ENCODE measurements at regions not wholly inside any gene's neighbourhood (a gene's known extent, or its start where the extent isn't known, plus 50 kb on each side); places are given as distances from the start of the nearest gene placed in this dataset.

DNA sequence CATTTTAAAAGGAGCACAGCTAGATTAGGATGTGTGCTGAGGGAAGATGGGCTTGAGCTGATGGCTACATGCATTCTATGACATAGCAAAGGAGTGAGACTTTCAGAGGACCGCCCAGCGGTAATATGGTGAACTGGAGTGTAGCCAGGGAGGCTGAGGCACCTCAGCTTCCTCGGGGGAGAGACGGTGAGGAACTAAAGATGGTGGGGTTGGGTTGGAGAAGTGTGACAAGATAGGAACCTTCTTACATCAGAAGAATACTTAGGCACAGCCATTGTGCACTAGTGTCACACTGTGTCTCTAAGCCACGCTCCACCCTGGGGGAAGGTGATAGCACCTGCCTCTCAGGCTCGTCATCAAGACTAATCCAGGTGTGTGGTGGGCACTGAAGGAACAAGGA is 118.0 kb upstream of the IRX2 start:
- no peaks in the 10 kb centered on the region for H3K27me3 ChIP-seq (ENCODE audit: control insufficient read depth, insufficient read depth, low read length)
- no peaks in the 10 kb centered on the region for H3K36me3 ChIP-seq (ENCODE audit: control insufficient read depth in 2 of 3, insufficient read depth in 3 of 3, low read length in 3 of 3)
- FAIRE-seq (no peak), DNase-seq (no peak)
- intact Hi-C loops (cut with DNase I) = no loop called here
- no peaks in the 10 kb centered on the region for H3K4me1 ChIP-seq (ENCODE audit: control insufficient read depth in 2 of 3, insufficient read depth in 2 of 3, low read depth in 1 of 3, low read length in 3 of 3)
- no peaks in the 10 kb centered on the region for H3K9me3 ChIP-seq (ENCODE audit: control insufficient read depth in 2 of 3, insufficient read depth in 1 of 3, low read length in 3 of 3)
- no peak overlapping the region for H3K4me3 ChIP-seq (ENCODE audit: low read length in 3 of 3)
- TF ChIP-seq, protein P1, sequence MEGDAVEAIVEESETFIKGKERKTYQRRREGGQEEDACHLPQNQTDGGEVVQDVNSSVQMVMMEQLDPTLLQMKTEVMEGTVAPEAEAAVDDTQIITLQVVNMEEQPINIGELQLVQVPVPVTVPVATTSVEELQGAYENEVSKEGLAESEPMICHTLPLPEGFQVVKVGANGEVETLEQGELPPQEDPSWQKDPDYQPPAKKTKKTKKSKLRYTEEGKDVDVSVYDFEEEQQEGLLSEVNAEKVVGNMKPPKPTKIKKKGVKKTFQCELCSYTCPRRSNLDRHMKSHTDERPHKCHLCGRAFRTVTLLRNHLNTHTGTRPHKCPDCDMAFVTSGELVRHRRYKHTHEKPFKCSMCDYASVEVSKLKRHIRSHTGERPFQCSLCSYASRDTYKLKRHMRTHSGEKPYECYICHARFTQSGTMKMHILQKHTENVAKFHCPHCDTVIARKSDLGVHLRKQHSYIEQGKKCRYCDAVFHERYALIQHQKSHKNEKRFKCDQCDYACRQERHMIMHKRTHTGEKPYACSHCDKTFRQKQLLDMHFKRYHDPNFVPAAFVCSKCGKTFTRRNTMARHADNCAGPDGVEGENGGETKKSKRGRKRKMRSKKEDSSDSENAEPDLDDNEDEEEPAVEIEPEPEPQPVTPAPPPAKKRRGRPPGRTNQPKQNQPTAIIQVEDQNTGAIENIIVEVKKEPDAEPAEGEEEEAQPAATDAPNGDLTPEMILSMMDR (IDR thresholded peaks at IDR 0.05; ENCODE audit: borderline replicate concordance, extremely low read depth, insufficient read depth) = no peak
- H3K27ac ChIP-seq (ENCODE audit: low read depth in 2 of 2, low read length in 2 of 2) = no peak overlapping the region
- no peak overlapping the region for H3K9ac ChIP-seq (ENCODE audit: low read length in 3 of 3)

DNA sequence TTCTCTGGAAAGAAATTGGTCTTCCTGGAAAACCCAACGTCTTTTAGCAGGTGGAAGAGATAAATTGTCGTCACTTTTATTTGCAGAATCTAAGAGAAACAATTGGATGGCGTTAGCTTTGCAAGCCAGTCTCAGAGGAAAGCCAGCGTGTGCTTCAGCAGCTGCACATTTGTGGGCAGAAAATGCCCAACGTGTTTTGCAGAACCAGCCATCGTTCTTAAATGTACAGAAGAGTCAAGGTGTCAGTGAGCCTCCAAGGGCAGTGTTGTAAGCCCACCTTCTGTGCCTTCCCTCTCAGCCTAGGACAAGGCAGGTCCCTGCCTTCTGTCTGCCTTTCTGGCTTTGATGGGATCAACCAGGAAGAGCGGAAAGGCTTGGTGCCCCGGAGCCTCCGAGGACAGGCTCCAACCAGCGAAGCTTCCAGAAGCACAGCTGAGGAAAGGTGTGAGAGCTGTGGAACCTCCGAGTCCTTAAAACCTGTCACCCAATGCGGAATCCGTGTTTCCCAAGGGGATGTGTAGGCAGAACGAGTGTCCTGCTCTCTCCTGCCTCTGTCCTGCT is 116.0 kb upstream of the IRX2 start:
- TF ChIP-seq, protein P1 (IDR thresholded peaks at IDR 0.05; ENCODE audit: borderline replicate concordance, extremely low read depth, insufficient read depth) = no peak
- DNase-seq (no peak), FAIRE-seq (no peak)
- H3K27ac ChIP-seq (ENCODE audit: low read depth in 2 of 2, low read length in 2 of 2) = no peak overlapping the region
- H3K9ac ChIP-seq (ENCODE audit: low read length in 3 of 3) = no peak overlapping the region
- no peaks in the 10 kb centered on the region for H3K4me1 ChIP-seq (ENCODE audit: control insufficient read depth in 2 of 3, insufficient read depth in 2 of 3, low read depth in 1 of 3, low read length in 3 of 3)
- no peaks in the 10 kb centered on the region for H3K9me3 ChIP-seq (ENCODE audit: control insufficient read depth in 2 of 3, insufficient read depth in 1 of 3, low read length in 3 of 3)
- no peaks in the 10 kb centered on the region for H3K36me3 ChIP-seq (ENCODE audit: control insufficient read depth in 2 of 3, insufficient read depth in 3 of 3, low read length in 3 of 3)
- H3K4me3 ChIP-seq (ENCODE audit: low read length in 3 of 3) = no peak overlapping the region
- intact Hi-C loops (cut with DNase I) = no loop called here
- H3K27me3 ChIP-seq (ENCODE audit: control insufficient read depth, insufficient read depth, low read length) = no peaks in the 10 kb centered on the region

DNA sequence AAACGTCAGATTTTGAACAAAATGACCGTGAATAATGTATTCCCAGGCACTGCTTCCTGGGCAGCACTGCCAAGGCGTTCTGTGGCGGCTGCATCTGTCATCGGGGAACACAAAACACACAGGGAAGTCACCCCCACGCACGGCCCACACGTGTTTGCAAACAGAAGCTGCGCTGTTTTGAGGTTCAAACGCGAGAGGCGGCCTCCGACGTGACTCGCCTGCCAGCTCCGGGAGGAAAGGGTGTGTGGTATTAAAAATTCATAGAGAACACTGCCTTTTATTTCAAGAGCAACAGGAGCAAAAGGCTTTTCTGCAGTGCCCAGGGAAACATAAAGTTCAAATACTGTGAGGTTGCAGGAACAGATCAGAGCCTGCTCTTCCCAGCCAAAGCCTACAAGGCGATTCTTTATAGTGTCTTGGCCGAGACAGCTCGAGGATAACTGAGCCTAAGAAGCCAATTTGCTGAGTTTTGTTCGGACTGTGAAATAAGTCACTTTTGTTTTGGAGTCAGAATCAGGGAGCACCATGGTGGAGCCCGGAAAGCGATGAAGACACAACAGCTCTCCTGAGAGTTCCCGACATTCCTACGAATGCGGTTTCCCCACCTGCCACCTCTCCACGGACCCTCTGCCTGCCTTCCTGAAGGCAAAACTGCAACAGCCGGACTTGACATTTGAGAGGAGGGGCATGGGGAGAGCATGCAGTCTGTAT is 115.3 kb upstream of the IRX2 start:
- Histone ChIP-seq H3K36me3 (ENCODE audit: control insufficient read depth in 2 of 3, insufficient read depth in 3 of 3, low read length in 3 of 3) (no peaks in the 10 kb centered on the region), H3K9ac (ENCODE audit: low read length in 3 of 3) (no peak overlapping the region), H3K27ac (ENCODE audit: low read depth in 2 of 2, low read length in 2 of 2) (no peak overlapping the region), H3K4me3 (ENCODE audit: low read length in 3 of 3) (no peak overlapping the region), H3K27me3 (ENCODE audit: control insufficient read depth, insufficient read depth, low read length) (no peaks in the 10 kb centered on the region), H3K4me1 (ENCODE audit: control insufficient read depth in 2 of 3, insufficient read depth in 2 of 3, low read depth in 1 of 3, low read length in 3 of 3) (no peaks in the 10 kb centered on the region), H3K9me3 (ENCODE audit: control insufficient read depth in 2 of 3, insufficient read depth in 1 of 3, low read length in 3 of 3) (no peaks in the 10 kb centered on the region)
- DNase-seq (no peak), FAIRE-seq (no peak)
- intact Hi-C loops (cut with DNase I) = no loop called here
- TF ChIP-seq, protein P1 (IDR thresholded peaks at IDR 0.05; ENCODE audit: borderline replicate concordance, extremely low read depth, insufficient read depth) = no peak
